Colonic mucosa (tissue), 4 donors: ENCODE measurements at regions not wholly inside any gene's neighbourhood (a gene's known extent, or its start where the extent isn't known, plus 50 kb on each side); places are given as distances from the start of the nearest gene placed in this dataset.

Experiments
- DNase-seq: peaks from one replicate; pipeline ENCODE4 v3.0.0-alpha.2; 2020
- H3K27ac ChIP-seq: fragments of 200-600 bp; one replicate; pipeline ENCODE4 v1.8.0; 2021
- H3K27me3 ChIP-seq: fragments of 200-600 bp; one replicate; pipeline ENCODE4 v1.8.0; 2021
- H3K36me3 ChIP-seq: fragments of 200-600 bp; one replicate; pipeline ENCODE4 v1.8.0; 2021
- H3K4me1 ChIP-seq: fragments of 200-600 bp; one replicate; pipeline ENCODE4 v1.8.0; 2021; ENCODE audit warnings: mild to moderate bottlenecking
- H3K4me3 ChIP-seq: fragments of 200-600 bp; one replicate; pipeline ENCODE4 v1.8.0; 2021
- H3K9ac ChIP-seq, 2 donors: one replicate each; pipeline ENCODE4 v1.7.0; 2013; ENCODE audit warnings: control low read depth in 2 of 2, low read depth in 2 of 2, low read length in 2 of 2
- H3K9me3 ChIP-seq: fragments of 200-600 bp; one replicate; pipeline ENCODE4 v1.8.0; 2021
- intact Hi-C: fragments of 100-400 bp; cut with DNase I; formaldehyde crosslinking; loops from one replicate; pipeline ENCODE4 v1.14.1; 2022
- TF ChIP-seq, protein P1 (sequence below): fragments of 200-600 bp; IDR thresholded peaks from one replicate; pipeline ENCODE4 v1.8.0; 2022; ENCODE audit warnings: antibody characterized with exemption, mild to moderate bottlenecking
- donor health status: healthy.
- donor health status: DM: no; HTN: no; CAD: no.
- donor health status: DM: no; HTN: no; CAD: no.

DNA sequence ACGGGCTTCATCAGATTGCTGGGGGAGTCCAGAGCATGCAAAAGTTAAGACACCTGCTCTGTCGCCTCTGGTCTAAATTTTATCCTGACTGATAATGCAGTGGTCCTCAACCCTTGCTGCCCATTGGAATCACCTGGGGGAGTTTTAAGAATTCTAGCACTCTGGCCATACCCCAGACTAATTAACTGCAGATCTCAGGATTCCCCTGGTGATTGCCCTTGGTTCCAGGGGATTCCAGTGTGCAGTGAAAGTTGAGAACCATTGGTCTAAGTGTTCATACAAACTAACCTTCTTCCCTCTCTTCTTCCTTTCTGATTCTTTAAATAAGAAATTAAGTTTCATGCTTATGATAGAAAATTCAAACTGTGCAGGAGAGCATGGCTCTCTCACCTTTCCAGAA lies 105.7 kb upstream of the MGAT5 start:
- TF ChIP-seq, protein P1, sequence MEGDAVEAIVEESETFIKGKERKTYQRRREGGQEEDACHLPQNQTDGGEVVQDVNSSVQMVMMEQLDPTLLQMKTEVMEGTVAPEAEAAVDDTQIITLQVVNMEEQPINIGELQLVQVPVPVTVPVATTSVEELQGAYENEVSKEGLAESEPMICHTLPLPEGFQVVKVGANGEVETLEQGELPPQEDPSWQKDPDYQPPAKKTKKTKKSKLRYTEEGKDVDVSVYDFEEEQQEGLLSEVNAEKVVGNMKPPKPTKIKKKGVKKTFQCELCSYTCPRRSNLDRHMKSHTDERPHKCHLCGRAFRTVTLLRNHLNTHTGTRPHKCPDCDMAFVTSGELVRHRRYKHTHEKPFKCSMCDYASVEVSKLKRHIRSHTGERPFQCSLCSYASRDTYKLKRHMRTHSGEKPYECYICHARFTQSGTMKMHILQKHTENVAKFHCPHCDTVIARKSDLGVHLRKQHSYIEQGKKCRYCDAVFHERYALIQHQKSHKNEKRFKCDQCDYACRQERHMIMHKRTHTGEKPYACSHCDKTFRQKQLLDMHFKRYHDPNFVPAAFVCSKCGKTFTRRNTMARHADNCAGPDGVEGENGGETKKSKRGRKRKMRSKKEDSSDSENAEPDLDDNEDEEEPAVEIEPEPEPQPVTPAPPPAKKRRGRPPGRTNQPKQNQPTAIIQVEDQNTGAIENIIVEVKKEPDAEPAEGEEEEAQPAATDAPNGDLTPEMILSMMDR = no peak
- H3K27me3 ChIP-seq = no peaks in the 10 kb centered on the region
- no peaks in the 10 kb centered on the region for H3K36me3 ChIP-seq
- DNase-seq = no peak
- H3K4me1 ChIP-seq = no peaks in the 10 kb centered on the region
- H3K27ac ChIP-seq = no peak overlapping the region
- H3K4me3 ChIP-seq = no peak overlapping the region
- intact Hi-C loops = no loop called here
- H3K9me3 ChIP-seq = no peaks in the 10 kb centered on the region
- no peak overlapping the region for H3K9ac ChIP-seq

DNA sequence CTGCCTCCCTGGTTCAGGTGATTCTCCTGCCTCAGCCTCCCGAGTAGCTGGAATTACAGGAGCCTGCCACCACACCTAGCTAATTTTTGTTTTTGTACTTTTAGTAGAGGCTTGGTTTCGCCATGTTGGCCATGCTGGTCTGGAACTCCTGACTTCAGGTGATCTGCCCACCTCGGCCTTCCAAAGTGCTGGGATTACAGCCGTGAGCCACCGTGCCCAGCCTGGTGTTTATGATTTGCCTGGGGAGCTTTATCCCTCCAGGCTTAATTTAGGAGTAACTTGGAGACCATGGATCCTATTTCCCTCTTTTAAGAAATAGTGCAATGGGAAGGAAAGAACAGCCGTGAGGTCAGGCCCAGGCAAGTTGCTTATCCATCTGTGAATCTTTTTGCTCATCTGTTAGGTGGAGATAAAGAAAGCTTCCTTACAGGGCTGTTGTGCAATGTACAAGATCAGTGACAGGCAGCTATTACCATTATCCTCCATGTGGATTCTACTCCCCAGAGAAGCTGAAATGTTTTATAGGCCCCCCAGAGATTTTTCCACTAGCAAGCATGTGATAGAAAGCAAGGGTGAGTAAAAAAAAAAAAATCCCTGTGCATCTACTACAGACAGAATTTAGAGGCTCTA lies 104.9 kb upstream of the MGAT5 start:
- no peaks in the 10 kb centered on the region for H3K27me3 ChIP-seq
- intact Hi-C loops = no loop called here

DNA sequence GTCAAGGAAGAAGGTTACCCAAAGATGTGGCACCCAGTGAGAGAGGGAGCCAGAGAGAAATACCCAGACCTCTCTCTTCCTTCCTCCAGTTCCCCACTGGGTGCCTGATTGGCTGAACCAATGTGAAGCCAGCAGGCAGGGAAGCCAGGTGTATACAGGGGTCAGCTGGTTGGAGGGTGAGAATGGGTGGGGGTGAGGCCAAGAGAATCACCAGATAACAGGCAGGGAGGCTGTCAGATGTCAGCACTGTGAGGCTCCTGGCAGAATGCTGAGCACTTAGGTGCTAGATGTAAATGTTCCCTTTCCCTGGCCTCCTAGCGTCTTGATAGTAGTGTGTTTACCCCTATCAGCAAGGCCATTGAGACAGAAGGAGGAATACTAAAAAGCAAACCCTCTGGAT lies 104.0 kb upstream of the MGAT5 start:
- Histone ChIP-seq H3K9ac (no peak overlapping the region), H3K27ac (no peak overlapping the region), H3K4me3 (no peak overlapping the region), H3K9me3 (no peaks in the 10 kb centered on the region), H3K36me3 (no peaks in the 10 kb centered on the region), H3K27me3 (no peaks in the 10 kb centered on the region), H3K4me1 (peaks cover 9% of the 10 kb centered on the region)
- no peak for DNase-seq
- TF ChIP-seq, protein P1 = no peak
- intact Hi-C loops = no loop called here

More for the DNA sequence above, 104.9 kb upstream of the MGAT5 start:
- no peak overlapping the region for H3K9ac ChIP-seq
- TF ChIP-seq, protein P1 = no peak
- peaks cover 2% of the 10 kb centered on the region for H3K4me1 ChIP-seq
- no peaks in the 10 kb centered on the region for H3K36me3 ChIP-seq
- H3K4me3 ChIP-seq = no peak overlapping the region
- no peak overlapping the region for H3K27ac ChIP-seq
- no peaks in the 10 kb centered on the region for H3K9me3 ChIP-seq
- no peak for DNase-seq

DNA sequence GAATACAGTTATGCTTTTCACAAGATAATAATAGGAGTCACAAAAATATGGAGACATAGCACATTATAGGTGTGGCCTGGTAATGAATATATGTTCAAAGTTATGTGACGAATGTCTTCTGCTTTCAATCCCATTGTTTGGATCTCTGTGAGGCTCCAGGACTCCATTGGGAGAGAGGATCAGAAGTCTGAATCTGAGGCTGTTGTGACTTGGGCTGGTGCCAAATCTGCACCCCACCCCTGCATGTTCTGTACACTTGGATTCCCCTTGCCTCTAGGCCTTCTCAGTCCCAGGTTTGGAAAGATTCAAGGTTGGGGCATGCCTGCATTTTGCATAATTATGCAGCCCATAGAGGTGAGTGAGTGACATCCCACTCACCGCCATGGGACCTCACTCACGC lies 103.1 kb upstream of the MGAT5 start:
- no peak overlapping the region for H3K4me3 ChIP-seq
- DNase-seq = no peak
- intact Hi-C loops = no loop called here
- H3K9ac ChIP-seq = no peak overlapping the region
- peaks cover 9% of the 10 kb centered on the region for H3K4me1 ChIP-seq
- TF ChIP-seq, protein P1 = no peak
- no peaks in the 10 kb centered on the region for H3K36me3 ChIP-seq
- H3K9me3 ChIP-seq = no peaks in the 10 kb centered on the region
- H3K27me3 ChIP-seq = no peaks in the 10 kb centered on the region
- H3K27ac ChIP-seq = no peak overlapping the region

DNA sequence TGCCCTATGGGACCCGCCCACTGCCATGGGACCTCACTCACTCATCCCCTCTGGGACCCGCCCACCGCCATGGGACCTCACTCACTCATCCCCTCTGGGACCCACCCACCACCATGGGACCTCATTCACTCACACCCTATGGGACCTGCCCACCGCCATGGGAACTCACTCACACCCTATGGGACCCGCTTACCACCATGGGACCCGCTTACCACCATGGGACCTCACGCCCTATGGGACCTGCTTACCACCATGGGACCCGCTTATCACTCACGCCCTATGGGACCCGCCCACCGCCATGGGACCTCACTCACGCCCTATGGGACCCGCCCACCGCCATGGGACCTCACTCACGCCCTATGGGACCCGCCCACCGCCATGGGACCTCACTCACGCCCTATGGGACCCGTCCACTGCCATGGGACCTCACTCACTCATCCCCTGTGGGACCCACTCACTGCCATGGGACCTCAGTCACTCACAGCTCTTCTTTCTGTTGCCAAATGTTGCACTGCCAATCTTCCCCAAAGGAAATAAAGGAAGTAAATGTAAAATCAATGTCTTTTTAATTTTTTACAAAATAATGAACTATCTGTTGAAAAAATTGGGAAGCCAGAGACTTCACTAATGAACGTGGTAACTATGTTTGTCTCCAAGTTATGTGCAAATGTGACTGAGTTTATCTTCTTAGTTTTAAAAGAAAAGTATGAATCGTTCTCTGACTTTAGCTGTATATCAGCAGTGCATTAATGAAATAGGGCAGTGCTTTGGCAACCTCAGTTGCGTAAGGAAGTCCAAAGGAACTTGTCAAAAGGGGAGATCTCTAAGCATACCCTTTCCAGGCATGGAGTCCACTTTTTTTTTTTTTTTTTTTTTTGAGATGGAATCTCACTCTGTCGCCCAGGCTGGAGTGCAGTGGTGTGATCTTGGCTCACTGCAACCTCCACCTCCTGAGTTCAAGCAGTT lies 101.5 kb upstream of the MGAT5 start:
- H3K27me3 ChIP-seq = no peaks in the 10 kb centered on the region

More for the DNA sequence above, 101.5 kb upstream of the MGAT5 start:
- no peaks in the 10 kb centered on the region for H3K36me3 ChIP-seq
- intact Hi-C loops = no loop called here
- H3K4me3 ChIP-seq = no peak overlapping the region
- peaks cover 9% of the 10 kb centered on the region for H3K4me1 ChIP-seq
- H3K9me3 ChIP-seq = no peaks in the 10 kb centered on the region
- TF ChIP-seq, protein P1 = no peak
- no peak for DNase-seq
- no peak overlapping the region for H3K27ac ChIP-seq
- H3K9ac ChIP-seq = no peak overlapping the region
